ENCODE measurements at regions not wholly inside any gene's neighbourhood (a gene's known extent, or its start where the extent isn't known, plus 50 kb on each side); places are given as distances from the start of the nearest gene placed in this dataset.

GRCh38 chr10:3898821-3899220 is 113.8 kb upstream of the KLF6 start:
- dilution Hi-C loops (cut with MboI; ENCODE audit: extremely low pct_ligation_motif_present, low sequenced_read_pairs) (no loop called here), intact Hi-C loops (cut with micrococcal nuclease) (no loop called here)
- no peaks in the 10 kb centered on the region for H3K9me3 ChIP-seq (replicated peaks; ENCODE audit: control insufficient read depth, insufficient read depth, low read length)
- DNase-seq (ENCODE audit: low read depth, low spot score) = no peak
- POLR2A ChIA-PET = no interaction called here
- no peak overlapping the region for H3K4me2 ChIP-seq (ENCODE audit: insufficient read depth, low read length)
- H3K9me1 ChIP-seq (replicated peaks; ENCODE audit: control insufficient read depth, extremely low read depth, insufficient read depth, low read length) = no peaks in the 10 kb centered on the region
- TF ChIP-seq CTCF (IDR thresholded peaks at IDR 0.05; ENCODE audit: extremely low read depth in 1 of 2, insufficient read depth in 1 of 2, low read depth in 1 of 2, low read length in 2 of 2) = no peak
- TF ChIP-seq JUN (IDR thresholded peaks at IDR 0.05; ENCODE audit: borderline replicate concordance, insufficient read depth, insufficient read length, low read depth) = no peak
- no peak for TF ChIP-seq MAX (IDR thresholded peaks at IDR 0.05; ENCODE audit: insufficient read depth, insufficient read length)
- TF ChIP-seq MYC (IDR thresholded peaks at IDR 0.05; ENCODE audit: low read depth, low read length) = no peak
- TF ChIP-seq POLR2AphosphoS5 (IDR thresholded peaks at IDR 0.05; ENCODE audit: insufficient read depth, low read depth, low read length) = no peak
- no peak for TF ChIP-seq FOS (IDR thresholded peaks at IDR 0.05; ENCODE audit: borderline replicate concordance, insufficient read depth, low read length)
- TF ChIP-seq GATA2 (IDR thresholded peaks at IDR 0.05; ENCODE audit: insufficient read depth, insufficient read length, low read depth, low read length) = no peak
- H3K9ac ChIP-seq (replicated peaks; ENCODE audit: extremely low read depth, insufficient read depth, low read length) = no peak overlapping the region
- H3K4me1 ChIP-seq (ENCODE audit: control insufficient read depth, extremely low read depth, insufficient read depth, low read length) = peaks cover 34% of the 10 kb centered on the region
- H3K79me2 ChIP-seq (ENCODE audit: control insufficient read depth, insufficient read depth, low read length) = no peaks in the 10 kb centered on the region
- BruUV-seq (replicated peaks) = no TSS peak
- H4K20me1 ChIP-seq (replicated peaks; ENCODE audit: control insufficient read depth, extremely low read depth, insufficient read depth, low read length) = no peaks in the 10 kb centered on the region
- CTCF ChIA-PET = no interaction called here
- H3K27ac ChIP-seq (ENCODE audit: insufficient read depth, low read depth, low read length) = no peak overlapping the region
- FAIRE-seq = no peak
- no peaks in the 10 kb centered on the region for H3K27me3 ChIP-seq (ENCODE audit: control insufficient read depth in 2 of 2, insufficient read depth in 2 of 2, low read length in 2 of 2)
- no peaks in the 10 kb centered on the region for H3K36me3 ChIP-seq (ENCODE audit: control insufficient read depth in 2 of 2, extremely low read depth in 1 of 2, insufficient read depth in 2 of 2, low read length in 2 of 2)
- no peak overlapping the region for H3K4me3 ChIP-seq (replicated peaks in 1 of 3; ENCODE audit: insufficient read depth in 1 of 3, low read depth in 1 of 3, low read length in 3 of 3)
- H2AFZ ChIP-seq (ENCODE audit: low read depth, low read length) = no peak overlapping the region
